ENCODE measurements at regions not wholly inside any gene's neighbourhood (a gene's known extent, or its start where the extent isn't known, plus 50 kb on each side); places are given as distances from the start of the nearest gene placed in this dataset.

GRCh38 chr15:70490148-70490837, 273.1 kb downstream of the UACA start:
- TF ChIP-seq CTCF (IDR thresholded peaks at IDR 0.05; ENCODE audit: insufficient read depth, low read depth, low read length, missing control alignments) = no peak

GRCh38 chr15:70488941-70489848, 274.2 kb downstream of the UACA start:
- no peak overlapping the region for H3K4me3 ChIP-seq (ENCODE audit: low read length)
- no peak for DNase-seq (ENCODE audit: low read depth)
- TF ChIP-seq CTCF (IDR thresholded peaks at IDR 0.05; ENCODE audit: insufficient read depth, low read depth, low read length, missing control alignments) = no peak

More at GRCh38 chr15:70490148-70490837, 273.1 kb downstream of the UACA start:
- no peak overlapping the region for H3K4me3 ChIP-seq (ENCODE audit: low read length)
- DNase-seq (ENCODE audit: low read depth) = no peak

GRCh38 chr15:70488002-70488605, 275.3 kb downstream of the UACA start:
- peak; percentile 98 for TF ChIP-seq CTCF (IDR thresholded peaks at IDR 0.05; ENCODE audit: insufficient read depth, low read depth, low read length, missing control alignments)
- no peak overlapping the region for H3K4me3 ChIP-seq (ENCODE audit: low read length)
- peak; percentile 74 for DNase-seq (ENCODE audit: low read depth)

GRCh38 chr15:70487387-70487740, 276.0 kb downstream of the UACA start:
- no peak for DNase-seq (ENCODE audit: low read depth)
- no peak for TF ChIP-seq CTCF (IDR thresholded peaks at IDR 0.05; ENCODE audit: insufficient read depth, low read depth, low read length, missing control alignments)
- H3K4me3 ChIP-seq (ENCODE audit: low read length) = no peak overlapping the region

- no peak for TF ChIP-seq CTCF (IDR thresholded peaks at IDR 0.05; ENCODE audit: insufficient read depth, low read depth, low read length, missing control alignments)
- peak; percentile 69 for DNase-seq (ENCODE audit: low read depth)
- H3K4me3 ChIP-seq (ENCODE audit: low read length) = no peak overlapping the region
These were observed 276.6 kb downstream of the UACA start for GRCh38 chr15:70486451-70487386.

- no peak for TF ChIP-seq CTCF (IDR thresholded peaks at IDR 0.05; ENCODE audit: insufficient read depth, low read depth, low read length, missing control alignments)
- no peak for DNase-seq (ENCODE audit: low read depth)
- no peak overlapping the region for H3K4me3 ChIP-seq (ENCODE audit: low read length)
These were observed 277.3 kb downstream of the UACA start for GRCh38 chr15:70486012-70486411.

Measured in epithelial cell of esophagus (primary cell).